Panc1 (cell line): ENCODE measurements at regions not wholly inside any gene's neighbourhood (a gene's known extent, or its start where the extent isn't known, plus 50 kb on each side); places are given as distances from the start of the nearest gene placed in this dataset.

ENCODE experiments used
- ATAC-seq: fragments of 200-7000 bp; cut with Tn5 transposase; 2 replicates; pipeline ENCODE4 v1.9.1; 2020; ENCODE audit warnings: mild to moderate bottlenecking, moderate library complexity
- BruUV-seq: library from RNA; stranded (reverse); fragments of 400-500 nt; replicated peaks from 2 replicates; lab custom pipeline; 2021; lab: Mats Ljungman, UMichigan
- CTCF ChIA-PET: fragments of 300-600 bp; sonication (Branson Sonifier 250); formaldehyde crosslinking; loops from one replicate; lab custom pipeline; 2022; ENCODE audit warnings: antibody characterized with exemption; lab: Charles Lee
- POLR2A ChIA-PET: fragments of 300-600 bp; sonication (Branson Sonifier 250); formaldehyde crosslinking; loops from one replicate; lab custom pipeline; 2022; ENCODE audit warnings: antibody characterized with exemption; lab: Charles Lee
- DNase-seq: peaks from one replicate; pipeline ENCODE4 v3.0.0-alpha.2; 2010; ENCODE audit warnings: low read depth, low spot score
- H3K27ac ChIP-seq: 2 replicates; pipeline ENCODE4 v1.5.1; 2011; ENCODE audit warnings: mild to moderate bottlenecking, low read length, inconsistent platforms
- H3K27me3 ChIP-seq: fragments of 200-500 bp; sonication (Bioruptor generic); 2 replicates; pipeline ENCODE4 v1.6.0; 2014; ENCODE audit warnings: low read length, inconsistent platforms; ENCODE audit not compliant: control insufficient read depth, insufficient read depth
- H3K36me3 ChIP-seq: fragments of 200-500 bp; sonication (Bioruptor generic); 2 replicates; pipeline ENCODE4 v1.5.1; 2014; ENCODE audit warnings: inconsistent platforms, mild to moderate bottlenecking, low read length, moderate library complexity; ENCODE audit not compliant: control insufficient read depth, insufficient read depth
- H3K4me1 ChIP-seq: 2 replicates; pipeline ENCODE4 v1.5.1; 2011; ENCODE audit warnings: inconsistent platforms, mild to moderate bottlenecking, low read length, moderate library complexity; ENCODE audit not compliant: control insufficient read depth, insufficient read depth
- H3K4me3 ChIP-seq, 2 experiments: 2 replicates each; pipeline ENCODE4 v1.5.1; 2011 to 2012; ENCODE audit warnings: low read depth in 2 of 2, low read length in 2 of 2, mild to moderate bottlenecking in 2 of 2, inconsistent platforms in 1 of 2, moderate library complexity in 1 of 2
- H3K9me3 ChIP-seq: fragments of 200-500 bp; sonication (Bioruptor generic); 2 replicates; pipeline ENCODE4 v1.5.1; 2014; ENCODE audit warnings: low read depth, mild to moderate bottlenecking, inconsistent platforms, low read length, moderate library complexity; ENCODE audit not compliant: control insufficient read depth, insufficient read depth
- POLR2AphosphoS5 ChIP-seq: IDR thresholded peaks from 2 replicates; pipeline ENCODE4 v1.6.1; 2012; ENCODE audit warnings: mild to moderate bottlenecking, low read depth, low read length, moderate library complexity
- SIN3A ChIP-seq: IDR thresholded peaks from 2 replicates; pipeline ENCODE4 v1.6.1; 2012; ENCODE audit warnings: low read depth, mild to moderate bottlenecking, low read length, moderate library complexity, borderline replicate concordance; ENCODE audit not compliant: insufficient read depth
- TCF7L2 ChIP-seq: IDR thresholded peaks from 2 replicates; pipeline ENCODE4 v1.6.1; 2011; ENCODE audit warnings: mild to moderate bottlenecking, low read depth, low read length, inconsistent platforms
- in situ Hi-C: cut with HindIII; loops from 2 replicates; pipeline ENCODE4 v1.10.0; 2016; ENCODE audit warnings: low sequenced_read_pairs, low pct_unique_long_range_greater_than_20kb
- intact Hi-C: fragments of 100-400 bp; cut with micrococcal nuclease; formaldehyde crosslinking; loops from one replicate; pipeline ENCODE4 v1.10.0; 2022; ENCODE audit not compliant: unreplicated experiment
- TF ChIP-seq, protein P1 (sequence below): fragments of 450-650 bp; IDR thresholded peaks from 2 replicates; pipeline ENCODE4 v1.5.1; 2017; ENCODE audit warnings: mild to moderate bottlenecking
- TF ChIP-seq, protein P2 (sequence below), 2 experiments: IDR thresholded peaks; 2 replicates each; pipeline ENCODE4 v1.6.1; 2011 to 2012; ENCODE audit warnings: low read depth in 2 of 2, control low read depth in 1 of 2, low read length in 1 of 2, mild to moderate bottlenecking in 1 of 2, moderate library complexity in 1 of 2; ENCODE audit not compliant: insufficient read depth in 1 of 2

DNA sequence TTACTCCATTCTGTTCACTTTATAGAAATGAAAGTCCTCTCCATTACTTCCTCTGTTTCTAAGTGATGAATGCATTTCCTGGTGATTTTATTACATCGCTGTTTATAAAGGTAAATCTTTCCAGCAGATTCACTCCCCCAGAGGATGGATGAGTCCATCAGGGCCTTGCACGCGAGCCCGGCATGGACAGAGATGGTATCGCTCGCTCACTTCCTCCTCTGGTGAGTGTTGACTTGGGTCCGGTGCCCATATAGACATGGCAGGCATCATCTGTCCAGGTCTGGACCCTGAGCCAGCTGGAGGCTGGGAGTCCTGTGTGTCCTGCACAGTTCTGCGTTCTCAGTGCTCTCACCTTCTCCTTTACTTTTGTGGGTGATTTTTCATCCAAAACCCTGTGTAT lies 733.6 kb upstream of the SALL3 start:
- H3K9me3 ChIP-seq, result no peaks in the 10 kb centered on the region
- H3K4me1 ChIP-seq, result no peaks in the 10 kb centered on the region
- no peak overlapping the region for H3K4me3 ChIP-seq
- intact Hi-C loops, result no loop called here
- ATAC-seq, result no peak
- TF ChIP-seq SIN3A (no peak), TCF7L2 (no peak), POLR2AphosphoS5 (no peak)
- TF ChIP-seq, protein P1, sequence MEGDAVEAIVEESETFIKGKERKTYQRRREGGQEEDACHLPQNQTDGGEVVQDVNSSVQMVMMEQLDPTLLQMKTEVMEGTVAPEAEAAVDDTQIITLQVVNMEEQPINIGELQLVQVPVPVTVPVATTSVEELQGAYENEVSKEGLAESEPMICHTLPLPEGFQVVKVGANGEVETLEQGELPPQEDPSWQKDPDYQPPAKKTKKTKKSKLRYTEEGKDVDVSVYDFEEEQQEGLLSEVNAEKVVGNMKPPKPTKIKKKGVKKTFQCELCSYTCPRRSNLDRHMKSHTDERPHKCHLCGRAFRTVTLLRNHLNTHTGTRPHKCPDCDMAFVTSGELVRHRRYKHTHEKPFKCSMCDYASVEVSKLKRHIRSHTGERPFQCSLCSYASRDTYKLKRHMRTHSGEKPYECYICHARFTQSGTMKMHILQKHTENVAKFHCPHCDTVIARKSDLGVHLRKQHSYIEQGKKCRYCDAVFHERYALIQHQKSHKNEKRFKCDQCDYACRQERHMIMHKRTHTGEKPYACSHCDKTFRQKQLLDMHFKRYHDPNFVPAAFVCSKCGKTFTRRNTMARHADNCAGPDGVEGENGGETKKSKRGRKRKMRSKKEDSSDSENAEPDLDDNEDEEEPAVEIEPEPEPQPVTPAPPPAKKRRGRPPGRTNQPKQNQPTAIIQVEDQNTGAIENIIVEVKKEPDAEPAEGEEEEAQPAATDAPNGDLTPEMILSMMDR, result no peak
- TF ChIP-seq, protein P2, sequence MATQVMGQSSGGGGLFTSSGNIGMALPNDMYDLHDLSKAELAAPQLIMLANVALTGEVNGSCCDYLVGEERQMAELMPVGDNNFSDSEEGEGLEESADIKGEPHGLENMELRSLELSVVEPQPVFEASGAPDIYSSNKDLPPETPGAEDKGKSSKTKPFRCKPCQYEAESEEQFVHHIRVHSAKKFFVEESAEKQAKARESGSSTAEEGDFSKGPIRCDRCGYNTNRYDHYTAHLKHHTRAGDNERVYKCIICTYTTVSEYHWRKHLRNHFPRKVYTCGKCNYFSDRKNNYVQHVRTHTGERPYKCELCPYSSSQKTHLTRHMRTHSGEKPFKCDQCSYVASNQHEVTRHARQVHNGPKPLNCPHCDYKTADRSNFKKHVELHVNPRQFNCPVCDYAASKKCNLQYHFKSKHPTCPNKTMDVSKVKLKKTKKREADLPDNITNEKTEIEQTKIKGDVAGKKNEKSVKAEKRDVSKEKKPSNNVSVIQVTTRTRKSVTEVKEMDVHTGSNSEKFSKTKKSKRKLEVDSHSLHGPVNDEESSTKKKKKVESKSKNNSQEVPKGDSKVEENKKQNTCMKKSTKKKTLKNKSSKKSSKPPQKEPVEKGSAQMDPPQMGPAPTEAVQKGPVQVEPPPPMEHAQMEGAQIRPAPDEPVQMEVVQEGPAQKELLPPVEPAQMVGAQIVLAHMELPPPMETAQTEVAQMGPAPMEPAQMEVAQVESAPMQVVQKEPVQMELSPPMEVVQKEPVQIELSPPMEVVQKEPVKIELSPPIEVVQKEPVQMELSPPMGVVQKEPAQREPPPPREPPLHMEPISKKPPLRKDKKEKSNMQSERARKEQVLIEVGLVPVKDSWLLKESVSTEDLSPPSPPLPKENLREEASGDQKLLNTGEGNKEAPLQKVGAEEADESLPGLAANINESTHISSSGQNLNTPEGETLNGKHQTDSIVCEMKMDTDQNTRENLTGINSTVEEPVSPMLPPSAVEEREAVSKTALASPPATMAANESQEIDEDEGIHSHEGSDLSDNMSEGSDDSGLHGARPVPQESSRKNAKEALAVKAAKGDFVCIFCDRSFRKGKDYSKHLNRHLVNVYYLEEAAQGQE (IDR thresholded peaks at IDR 0.05; ENCODE audit: insufficient read depth in 1 of 2, low read depth in 2 of 2, low read length in 1 of 2), result no peak
- no peak for DNase-seq
- H3K27ac ChIP-seq, result no peak overlapping the region
- in situ Hi-C loops, result no loop called here
- H3K27me3 ChIP-seq, result peaks cover 13% of the 10 kb centered on the region
- no TSS peak for BruUV-seq
- ChIA-PET CTCF (no interaction called here), POLR2A (no interaction called here)
- no peaks in the 10 kb centered on the region for H3K36me3 ChIP-seq

- in situ Hi-C loops (no loop called here), intact Hi-C loops (no loop called here)
- ChIA-PET CTCF (no interaction called here), POLR2A (no interaction called here)
- TF ChIP-seq, protein P2 (IDR thresholded peaks at IDR 0.05; ENCODE audit: insufficient read depth in 1 of 2, low read depth in 2 of 2, low read length in 1 of 2), result no peak
- TF ChIP-seq, protein P1, result no peak
- no peak for TF ChIP-seq TCF7L2
- no peak for TF ChIP-seq SIN3A
- TF ChIP-seq POLR2AphosphoS5, result no peak
- H3K9me3 ChIP-seq, result no peaks in the 10 kb centered on the region
- DNase-seq (no peak), ATAC-seq (no peak)
- no peaks in the 10 kb centered on the region for H3K36me3 ChIP-seq
- H3K4me1 ChIP-seq, result no peaks in the 10 kb centered on the region
- BruUV-seq, result no TSS peak
- H3K27ac ChIP-seq, result no peak overlapping the region
- peaks cover 13% of the 10 kb centered on the region for H3K27me3 ChIP-seq
- H3K4me3 ChIP-seq, result no peak overlapping the region
These were observed 733.0 kb upstream of the SALL3 start for GRCh38 chr18:78246588-78246987.
